Neural progenitor cell (in vitro differentiated cells): ENCODE measurements at regions not wholly inside any gene's neighbourhood (a gene's known extent, or its start where the extent isn't known, plus 50 kb on each side); places are given as distances from the start of the nearest gene placed in this dataset.

Experiments used
- DNase-seq: peaks from one replicate; pipeline ENCODE4 v3.0.0-alpha.2; 2016; ENCODE audit warnings: low spot score
- H2AFZ ChIP-seq: fragments of 200-600 bp; sonication (generic); replicated peaks from 2 replicates; pipeline ENCODE4 v1.6.1; 2016; ENCODE audit warnings: antibody characterized with exemption
- H3F3A ChIP-seq: fragments of 200-600 bp; sonication (generic); 2 replicates; pipeline ENCODE4 v1.6.1; 2016; ENCODE audit warnings: antibody characterized with exemption, low read depth
- H3K27ac ChIP-seq: fragments of 200-600 bp; sonication (generic); 2 replicates; pipeline ENCODE4 v1.5.1; 2016; ENCODE audit warnings: mild to moderate bottlenecking
- H3K27me3 ChIP-seq: fragments of 200-600 bp; sonication (generic); 2 replicates; pipeline ENCODE4 v1.6.1; 2016; ENCODE audit warnings: mild to moderate bottlenecking, moderate library complexity
- H3K36me3 ChIP-seq: fragments of 200-600 bp; sonication (generic); 2 replicates; pipeline ENCODE4 v1.5.1; 2016
- H3K4me1 ChIP-seq: fragments of 200-600 bp; sonication (generic); 2 replicates; pipeline ENCODE4 v1.6.1; 2016; ENCODE audit warnings: mixed run types
- H3K4me2 ChIP-seq: fragments of 200-600 bp; sonication (generic); 2 replicates; pipeline ENCODE4 v1.6.1; 2016
- H3K4me3 ChIP-seq: fragments of 200-600 bp; sonication (generic); 2 replicates; pipeline ENCODE4 v1.5.1; 2016
- H3K79me2 ChIP-seq: fragments of 200-600 bp; sonication (generic); 2 replicates; pipeline ENCODE4 v1.6.1; 2016; ENCODE audit warnings: low read depth
- H3K9ac ChIP-seq: fragments of 200-600 bp; sonication (generic); 2 replicates; pipeline ENCODE4 v1.6.1; 2016
- H3K9me3 ChIP-seq: fragments of 200-600 bp; sonication (generic); 2 replicates; pipeline ENCODE4 v1.5.1; 2016; ENCODE audit warnings: low read depth
- H4K20me1 ChIP-seq: fragments of 200-600 bp; sonication (generic); 2 replicates; pipeline ENCODE4 v1.6.1; 2016; ENCODE audit warnings: low read depth
- H3K27ac Mint-ChIP-seq: 3 replicates; pipeline ENCODE4 v1.8.0; 2021; ENCODE audit warnings: mixed read lengths
- H3K27me3 Mint-ChIP-seq: 2 replicates; pipeline ENCODE4 v1.8.0; 2022; ENCODE audit warnings: low read depth, mild to moderate bottlenecking, inconsistent platforms, moderate library complexity, mixed read lengths; ENCODE audit not compliant: insufficient read depth
- H3K36me3 Mint-ChIP-seq: 3 replicates; pipeline ENCODE4 v1.8.0; 2021; ENCODE audit warnings: mixed read lengths
- H3K4me1 Mint-ChIP-seq: 3 replicates; pipeline ENCODE4 v1.8.0; 2021; ENCODE audit warnings: mixed read lengths
- H3K4me3 Mint-ChIP-seq: 3 replicates; pipeline ENCODE4 v1.8.0; 2021; ENCODE audit warnings: mild to moderate bottlenecking, moderate library complexity, mixed read lengths
- H3K9me3 Mint-ChIP-seq: 3 replicates; pipeline ENCODE4 v1.8.0; 2020; ENCODE audit warnings: mixed read lengths
- CTCF ChIP-seq: fragments of 200-600 bp; sonication (generic); IDR thresholded peaks from 2 replicates; pipeline ENCODE4 v1.5.1; 2017; ENCODE audit warnings: antibody characterized with exemption, mild to moderate bottlenecking
- EZH2 ChIP-seq: fragments of 200-600 bp; sonication (generic); IDR thresholded peaks from 2 replicates; pipeline ENCODE4 v1.6.1; 2017; ENCODE audit warnings: antibody characterized with exemption, mild to moderate bottlenecking, moderate library complexity
- EZH2phosphoT487 ChIP-seq: fragments of 200-600 bp; sonication (generic); IDR thresholded peaks from 2 replicates; pipeline ENCODE4 v1.6.1; 2017; ENCODE audit warnings: antibody characterized with exemption

- no peaks in the 10 kb centered on the region for H3K27me3 ChIP-seq
- no peaks in the 10 kb centered on the region for H3K4me1 Mint-ChIP-seq
- peaks cover 1% of the 10 kb centered on the region for H3K9me3 Mint-ChIP-seq
These were observed 207.9 kb upstream of the UFM1 start for GRCh38 chr13:38141792-38142191.

GRCh38 chr13:38135592-38135991, 214.1 kb upstream of the UFM1 start:
- H3K4me1 ChIP-seq, result no peaks in the 10 kb centered on the region
- H3K4me3 ChIP-seq, result no peak overlapping the region
- H3K27ac Mint-ChIP-seq, result no peak overlapping the region
- no peak overlapping the region for H3K27ac ChIP-seq
- DNase-seq, result peak; percentile 4
- H3K36me3 ChIP-seq, result no peaks in the 10 kb centered on the region
- no peaks in the 10 kb centered on the region for H3K27me3 Mint-ChIP-seq
- no peak overlapping the region for H3K4me2 ChIP-seq
- no peak overlapping the region for H3K4me3 Mint-ChIP-seq
- H3K79me2 ChIP-seq, result no peaks in the 10 kb centered on the region
- no peak overlapping the region for H3K9ac ChIP-seq
- H3K4me1 Mint-ChIP-seq, result no peaks in the 10 kb centered on the region
- H3K9me3 ChIP-seq, result no peaks in the 10 kb centered on the region
- H3K9me3 Mint-ChIP-seq, result peaks cover 1% of the 10 kb centered on the region
- H3F3A ChIP-seq, result no peaks in the 10 kb centered on the region
- H2AFZ ChIP-seq, result peak overlapping the region; percentile 12
- H3K27me3 ChIP-seq, result no peaks in the 10 kb centered on the region
- TF ChIP-seq EZH2phosphoT487 (no peak), CTCF (no peak), EZH2 (no peak)
- H3K36me3 Mint-ChIP-seq, result no peaks in the 10 kb centered on the region
- no peaks in the 10 kb centered on the region for H4K20me1 ChIP-seq

More at GRCh38 chr13:38141792-38142191, 207.9 kb upstream of the UFM1 start:
- Histone ChIP-seq H3F3A (no peaks in the 10 kb centered on the region), H3K36me3 (no peaks in the 10 kb centered on the region), H4K20me1 (no peaks in the 10 kb centered on the region), H3K4me2 (no peak overlapping the region), H3K4me3 (no peak overlapping the region), H2AFZ (no peak overlapping the region), H3K9me3 (no peaks in the 10 kb centered on the region), H3K9ac (no peak overlapping the region), H3K27ac (no peak overlapping the region), H3K79me2 (no peaks in the 10 kb centered on the region), H3K4me1 (no peaks in the 10 kb centered on the region)
- TF ChIP-seq CTCF, result no peak
- TF ChIP-seq EZH2, result no peak
- no peak for TF ChIP-seq EZH2phosphoT487
- Mint-ChIP-seq H3K27ac (no peak overlapping the region), H3K36me3 (no peaks in the 10 kb centered on the region), H3K27me3 (no peaks in the 10 kb centered on the region), H3K4me3 (no peak overlapping the region)
- DNase-seq, result no peak

- H3K9me3 Mint-ChIP-seq, result no peaks in the 10 kb centered on the region
- H3K4me3 Mint-ChIP-seq, result no peak overlapping the region
- H3K4me3 ChIP-seq, result no peak overlapping the region
- no peaks in the 10 kb centered on the region for H3K4me1 ChIP-seq
- TF ChIP-seq EZH2, result no peak
- TF ChIP-seq EZH2phosphoT487, result no peak
- no peak for TF ChIP-seq CTCF
- no peaks in the 10 kb centered on the region for H3K36me3 Mint-ChIP-seq
- H3K4me2 ChIP-seq, result no peak overlapping the region
- H2AFZ ChIP-seq, result no peak overlapping the region
- H3K27ac ChIP-seq, result no peak overlapping the region
- no peaks in the 10 kb centered on the region for H3F3A ChIP-seq
- H3K9me3 ChIP-seq, result no peaks in the 10 kb centered on the region
- H3K79me2 ChIP-seq, result no peaks in the 10 kb centered on the region
- no peaks in the 10 kb centered on the region for H3K4me1 Mint-ChIP-seq
- no peak overlapping the region for H3K9ac ChIP-seq
- no peak for DNase-seq
- no peaks in the 10 kb centered on the region for H3K27me3 ChIP-seq
- H4K20me1 ChIP-seq, result no peaks in the 10 kb centered on the region
- H3K27ac Mint-ChIP-seq, result no peak overlapping the region
- no peaks in the 10 kb centered on the region for H3K36me3 ChIP-seq
- H3K27me3 Mint-ChIP-seq, result no peaks in the 10 kb centered on the region
These were observed 228.4 kb upstream of the UFM1 start for GRCh38 chr13:38121267-38121666.

GRCh38 chr13:38103851-38104250, 234.3 kb upstream of the TRPC4 start:
- H3K4me3 Mint-ChIP-seq, result no peak overlapping the region
- H3K9ac ChIP-seq, result no peak overlapping the region
- H3K4me2 ChIP-seq, result no peak overlapping the region
- no peak overlapping the region for H3K4me3 ChIP-seq
- H3K27ac ChIP-seq, result no peak overlapping the region
- no peaks in the 10 kb centered on the region for H3K36me3 ChIP-seq
- no peaks in the 10 kb centered on the region for H4K20me1 ChIP-seq
- no peak overlapping the region for H3K27ac Mint-ChIP-seq
- H3K9me3 ChIP-seq, result no peaks in the 10 kb centered on the region
- H3K4me1 Mint-ChIP-seq, result no peaks in the 10 kb centered on the region
- H3K27me3 Mint-ChIP-seq, result no peaks in the 10 kb centered on the region
- no peaks in the 10 kb centered on the region for H3K27me3 ChIP-seq
- H3K4me1 ChIP-seq, result no peaks in the 10 kb centered on the region
- no peaks in the 10 kb centered on the region for H3K9me3 Mint-ChIP-seq
- H3K36me3 Mint-ChIP-seq, result no peaks in the 10 kb centered on the region
- DNase-seq, result no peak
- no peaks in the 10 kb centered on the region for H3F3A ChIP-seq
- no peaks in the 10 kb centered on the region for H3K79me2 ChIP-seq
- TF ChIP-seq CTCF (no peak), EZH2 (no peak), EZH2phosphoT487 (no peak)
- H2AFZ ChIP-seq, result no peak overlapping the region
